Testis (tissue), 2 donors: ENCODE measurements at regions not wholly inside any gene's neighbourhood (a gene's known extent, or its start where the extent isn't known, plus 50 kb on each side); places are given as distances from the start of the nearest gene placed in this dataset.

Experiments used
- DNase-seq: peaks from one replicate; pipeline ENCODE4 v3.0.0-alpha.2; 2019
- H3K27ac ChIP-seq, 2 donors: fragments of 200-600 bp; sonication (generic); one replicate each; pipeline ENCODE4 v1.5.1; 2019
- H3K27me3 ChIP-seq: fragments of 200-600 bp; sonication (generic); one replicate; pipeline ENCODE4 v1.5.1; 2019
- H3K36me3 ChIP-seq: fragments of 200-600 bp; sonication (generic); one replicate; pipeline ENCODE4 v1.5.1; 2017; ENCODE audit warnings: low read depth; ENCODE audit errors: missing control alignments
- H3K4me1 ChIP-seq: fragments of 200-600 bp; sonication (generic); one replicate; pipeline ENCODE4 v1.5.1; 2019
- H3K4me3 ChIP-seq, 2 donors: fragments of 200-600 bp; sonication (generic); one replicate each; pipeline ENCODE4 v1.5.1; 2017 to 2019
- H3K9me3 ChIP-seq: fragments of 200-600 bp; sonication (generic); one replicate; pipeline ENCODE4 v1.5.1; 2017
- POLR2A ChIP-seq: fragments of 450-650 bp; IDR thresholded peaks from one replicate; pipeline ENCODE4 v1.6.1; 2017; ENCODE audit warnings: antibody characterized with exemption, mild to moderate bottlenecking, moderate library complexity
- WGBS, 2 donors: methylation state at CpG; one replicate each; pipeline ENCODE4 v1.1.5; 2018; 5-methylcytosine and 5-hydroxymethylcytosine counted together
- intact Hi-C: fragments of 100-400 bp; cut with DNase I; formaldehyde crosslinking; loops from one replicate; pipeline ENCODE4 v1.15.1; 2023; ENCODE audit warnings: low total_unique reads
- TF ChIP-seq, protein P1 (sequence below), 3 experiments: fragments of 450-650 bp in 2 of 3; fragments of 200-600 bp in 1 of 3; sonication (generic) in 1 of 3; IDR thresholded peaks; one replicate each; pipeline ENCODE4 v1.5.1; 2016 to 2019; ENCODE audit warnings: antibody characterized with exemption in 3 of 3, mild to moderate bottlenecking in 2 of 3, moderate library complexity in 1 of 3

DNA sequence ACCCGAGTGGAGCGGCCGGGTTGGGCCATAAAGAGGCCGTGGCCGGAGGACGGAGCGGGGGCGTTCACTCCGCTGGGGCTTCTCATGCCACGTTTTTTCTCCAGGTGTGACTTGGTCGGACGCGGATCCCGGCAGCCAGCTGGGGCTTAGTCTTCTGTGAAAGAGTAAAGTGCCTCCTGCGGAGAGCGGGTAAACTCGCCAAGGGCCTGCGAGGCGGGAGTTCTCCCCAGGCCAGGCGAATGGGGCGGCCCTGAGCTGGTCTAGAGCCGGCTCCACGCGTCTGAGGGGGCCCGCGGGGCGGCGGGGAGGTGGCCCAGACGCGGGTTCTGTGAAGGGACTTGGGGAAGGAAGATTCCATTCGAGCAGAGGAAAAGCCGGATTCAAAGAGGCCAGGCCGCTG is 86.3 kb upstream of the VIPR2 start:
- Histone ChIP-seq H3K9me3 (no peaks in the 10 kb centered on the region), H3K27me3 (no peaks in the 10 kb centered on the region), H3K4me1 (no peaks in the 10 kb centered on the region), H3K27ac (no peak overlapping the region), H3K36me3 (no peaks in the 10 kb centered on the region), H3K4me3 (peak overlapping the region; percentile 37 to 45)
- TF ChIP-seq, protein P1, sequence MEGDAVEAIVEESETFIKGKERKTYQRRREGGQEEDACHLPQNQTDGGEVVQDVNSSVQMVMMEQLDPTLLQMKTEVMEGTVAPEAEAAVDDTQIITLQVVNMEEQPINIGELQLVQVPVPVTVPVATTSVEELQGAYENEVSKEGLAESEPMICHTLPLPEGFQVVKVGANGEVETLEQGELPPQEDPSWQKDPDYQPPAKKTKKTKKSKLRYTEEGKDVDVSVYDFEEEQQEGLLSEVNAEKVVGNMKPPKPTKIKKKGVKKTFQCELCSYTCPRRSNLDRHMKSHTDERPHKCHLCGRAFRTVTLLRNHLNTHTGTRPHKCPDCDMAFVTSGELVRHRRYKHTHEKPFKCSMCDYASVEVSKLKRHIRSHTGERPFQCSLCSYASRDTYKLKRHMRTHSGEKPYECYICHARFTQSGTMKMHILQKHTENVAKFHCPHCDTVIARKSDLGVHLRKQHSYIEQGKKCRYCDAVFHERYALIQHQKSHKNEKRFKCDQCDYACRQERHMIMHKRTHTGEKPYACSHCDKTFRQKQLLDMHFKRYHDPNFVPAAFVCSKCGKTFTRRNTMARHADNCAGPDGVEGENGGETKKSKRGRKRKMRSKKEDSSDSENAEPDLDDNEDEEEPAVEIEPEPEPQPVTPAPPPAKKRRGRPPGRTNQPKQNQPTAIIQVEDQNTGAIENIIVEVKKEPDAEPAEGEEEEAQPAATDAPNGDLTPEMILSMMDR (IDR thresholded peaks at IDR 0.05): no peak
- no peak for TF ChIP-seq POLR2A
- intact Hi-C loops: no loop called here
- DNase-seq: no peak
- 71 to 74% methylated on average over 19 to 32 of the region's 33 CpGs for WGBS, 2 donors

DNA sequence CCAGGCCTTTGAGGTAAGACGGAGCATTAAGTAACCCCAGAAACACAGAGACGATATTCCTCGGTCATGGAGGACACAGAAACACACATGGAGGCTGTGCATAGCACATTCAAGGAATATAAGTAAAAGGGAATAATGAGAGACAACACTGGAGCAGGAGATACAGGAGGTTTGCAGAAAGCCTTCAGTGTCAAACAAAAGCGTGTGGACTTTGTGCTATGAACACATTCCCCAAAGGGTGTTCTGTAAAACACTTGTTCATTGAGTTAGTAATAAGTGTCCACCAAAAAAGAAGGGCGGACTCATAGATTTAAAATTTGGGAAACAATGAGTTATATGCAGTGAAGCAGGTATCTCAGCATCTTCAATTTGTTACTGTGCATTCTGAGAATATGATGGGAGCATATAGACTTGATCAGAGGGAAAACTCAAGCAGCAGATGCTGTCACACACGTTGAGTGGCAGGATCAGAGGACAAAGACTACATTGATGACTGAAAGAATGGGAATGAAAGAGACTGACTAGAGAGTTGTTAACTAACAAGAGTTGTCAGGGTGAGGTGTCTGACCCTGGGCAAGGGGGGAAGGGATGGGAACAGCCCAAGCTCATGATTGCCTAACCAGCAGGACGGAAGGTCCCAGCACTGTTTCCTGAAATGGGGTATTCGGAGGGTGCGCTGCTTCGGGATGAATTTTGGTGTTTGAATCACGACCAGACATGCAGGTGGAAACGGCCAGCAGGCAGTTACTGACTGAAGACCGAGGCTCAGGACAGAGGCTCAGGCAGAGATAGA is 85.2 kb upstream of the VIPR2 start:
- Histone ChIP-seq H3K9me3 (no peaks in the 10 kb centered on the region), H3K27ac (no peak overlapping the region), H3K4me3 (no peak overlapping the region), H3K4me1 (no peaks in the 10 kb centered on the region), H3K27me3 (no peaks in the 10 kb centered on the region), H3K36me3 (no peaks in the 10 kb centered on the region)
- intact Hi-C loops: no loop called here
- no peak for DNase-seq
- WGBS, 2 donors: 77% methylated on average over 13 of the region's 13 CpGs
- no peak for TF ChIP-seq POLR2A
- TF ChIP-seq, protein P1 (IDR thresholded peaks at IDR 0.05): no peak

DNA sequence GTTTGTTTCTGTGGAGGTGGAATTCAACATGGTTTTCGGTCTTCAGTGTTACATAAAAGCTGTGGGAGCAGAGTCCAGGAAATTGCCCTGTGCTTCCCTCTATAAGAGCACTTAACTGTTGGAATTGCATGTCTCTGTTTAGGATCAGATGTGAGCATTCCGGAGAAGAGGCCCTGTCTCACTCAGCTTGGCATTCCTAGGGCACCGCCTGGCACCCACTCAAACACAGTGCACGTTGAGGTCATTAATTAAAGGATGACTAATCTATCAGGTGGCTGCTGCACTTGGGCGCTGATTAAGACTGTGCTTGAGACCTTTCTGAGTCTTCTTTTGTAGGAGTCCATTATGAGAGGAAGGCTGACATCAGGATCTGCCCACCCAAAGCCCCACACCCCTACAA is 82.8 kb upstream of the VIPR2 start:
- WGBS, 2 donors: 80 to 83% methylated on average over 4 to 5 of the region's 5 CpGs

DNA sequence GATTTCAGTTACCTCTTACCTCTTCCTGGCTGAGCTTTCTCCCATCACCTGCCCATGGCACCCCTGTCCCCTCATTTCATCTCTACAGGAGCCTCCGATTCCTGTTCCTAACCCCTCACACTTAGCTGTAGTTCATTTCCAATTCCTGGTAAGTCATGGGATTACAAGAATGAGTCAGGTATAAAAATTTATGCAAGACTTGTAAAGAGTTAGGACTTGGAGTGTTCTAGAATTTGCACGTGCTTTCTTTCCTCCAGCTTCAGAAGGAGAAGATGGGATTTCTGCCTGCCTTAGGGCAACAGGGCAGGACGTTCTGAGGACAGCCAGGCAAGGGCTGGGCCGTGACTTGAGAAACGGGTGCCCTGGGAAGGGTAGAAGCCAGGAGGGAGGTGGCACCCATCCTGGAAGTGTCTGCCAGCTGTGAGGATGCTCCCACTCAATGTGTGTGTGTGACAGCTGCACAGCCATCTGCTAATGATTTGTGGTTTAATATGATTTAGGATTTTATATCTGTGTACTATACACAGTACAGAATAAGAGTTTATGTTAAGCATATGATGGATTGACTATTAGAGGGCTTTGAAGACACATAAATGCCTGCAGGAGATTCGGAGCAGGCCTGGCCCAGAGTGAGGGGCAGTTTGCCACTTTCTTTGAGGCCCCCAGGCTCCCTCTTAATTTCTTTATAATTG is 81.5 kb upstream of the VIPR2 start:
- intact Hi-C loops: no loop called here
- Histone ChIP-seq H3K27ac (no peak overlapping the region), H3K4me1 (no peaks in the 10 kb centered on the region), H3K27me3 (no peaks in the 10 kb centered on the region), H3K9me3 (no peaks in the 10 kb centered on the region), H3K4me3 (no peak overlapping the region), H3K36me3 (no peaks in the 10 kb centered on the region)
- no peak for DNase-seq
- TF ChIP-seq POLR2A: no peak
- TF ChIP-seq, protein P1 (IDR thresholded peaks at IDR 0.05): no peak
- 91 to 94% methylated on average over 6 of the region's 6 CpGs for WGBS, 2 donors

More for the DNA sequence above, 82.8 kb upstream of the VIPR2 start:
- TF ChIP-seq POLR2A: no peak
- TF ChIP-seq, protein P1 (IDR thresholded peaks at IDR 0.05): no peak
- no peak overlapping the region for H3K4me3 ChIP-seq
- DNase-seq: no peak
- intact Hi-C loops: no loop called here
- H3K9me3 ChIP-seq: no peaks in the 10 kb centered on the region
- no peaks in the 10 kb centered on the region for H3K27me3 ChIP-seq
- no peaks in the 10 kb centered on the region for H3K36me3 ChIP-seq
- no peak overlapping the region for H3K27ac ChIP-seq
- H3K4me1 ChIP-seq: no peaks in the 10 kb centered on the region
